ENCODE measurements at regions not wholly inside any gene's neighbourhood (a gene's known extent, or its start where the extent isn't known, plus 50 kb on each side); places are given as distances from the start of the nearest gene placed in this dataset.

DNA sequence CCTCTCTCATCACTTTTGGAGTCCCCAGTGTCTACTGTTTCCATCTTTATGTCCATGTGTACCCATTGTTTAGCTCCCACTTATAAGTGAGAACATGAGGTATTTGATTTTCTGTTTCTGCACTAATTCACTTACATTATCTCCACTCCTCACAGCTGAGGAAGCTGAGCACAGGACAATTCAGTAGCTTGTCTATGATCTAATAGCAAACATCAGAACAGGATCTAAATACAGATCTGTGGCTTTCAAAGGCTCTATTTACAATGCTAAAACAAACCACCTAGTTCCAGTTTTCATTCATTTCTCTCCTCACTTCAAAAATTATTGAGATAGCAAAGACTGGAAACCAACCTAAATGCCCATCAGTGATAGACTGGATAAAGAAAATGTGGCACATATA lies 52.0 kb upstream of the DDX18 start:
- TF ChIP-seq, protein P1, sequence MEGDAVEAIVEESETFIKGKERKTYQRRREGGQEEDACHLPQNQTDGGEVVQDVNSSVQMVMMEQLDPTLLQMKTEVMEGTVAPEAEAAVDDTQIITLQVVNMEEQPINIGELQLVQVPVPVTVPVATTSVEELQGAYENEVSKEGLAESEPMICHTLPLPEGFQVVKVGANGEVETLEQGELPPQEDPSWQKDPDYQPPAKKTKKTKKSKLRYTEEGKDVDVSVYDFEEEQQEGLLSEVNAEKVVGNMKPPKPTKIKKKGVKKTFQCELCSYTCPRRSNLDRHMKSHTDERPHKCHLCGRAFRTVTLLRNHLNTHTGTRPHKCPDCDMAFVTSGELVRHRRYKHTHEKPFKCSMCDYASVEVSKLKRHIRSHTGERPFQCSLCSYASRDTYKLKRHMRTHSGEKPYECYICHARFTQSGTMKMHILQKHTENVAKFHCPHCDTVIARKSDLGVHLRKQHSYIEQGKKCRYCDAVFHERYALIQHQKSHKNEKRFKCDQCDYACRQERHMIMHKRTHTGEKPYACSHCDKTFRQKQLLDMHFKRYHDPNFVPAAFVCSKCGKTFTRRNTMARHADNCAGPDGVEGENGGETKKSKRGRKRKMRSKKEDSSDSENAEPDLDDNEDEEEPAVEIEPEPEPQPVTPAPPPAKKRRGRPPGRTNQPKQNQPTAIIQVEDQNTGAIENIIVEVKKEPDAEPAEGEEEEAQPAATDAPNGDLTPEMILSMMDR (IDR thresholded peaks at IDR 0.05), result no peak
- no peak for TF ChIP-seq POLR2A (IDR thresholded peaks at IDR 0.05)

Data from Peyer's patch (tissue), 4 donors.